ENCODE measurements at regions not wholly inside any gene's neighbourhood (a gene's known extent, or its start where the extent isn't known, plus 50 kb on each side); places are given as distances from the start of the nearest gene placed in this dataset.
"Not testable (repeated sequence)": the region's sequence is repeated elsewhere in the genome, so short reads cannot be mapped to it uniquely, and the experiment has no call there.

GRCh38 chr2:128514555-128514955 lies 195.9 kb upstream of the HS6ST1 start:
- no peak overlapping the region for H3K4me3 ChIP-seq
- no peaks in the 10 kb centered on the region for H3K36me3 ChIP-seq
- TF ChIP-seq POLR2A (IDR thresholded peaks at IDR 0.05) (no peak), CTCF (IDR thresholded peaks at IDR 0.05) (no peak), EP300 (IDR thresholded peaks at IDR 0.05) (no peak)
- no peak for DNase-seq (ENCODE audit: low spot score in 2 of 2)
- no peak overlapping the region for H3K27ac ChIP-seq
- WGBS, 2 donors = 92% methylated on average over 13 of the region's 13 CpGs
- no peaks in the 10 kb centered on the region for H3K27me3 ChIP-seq
- H3K9me3 ChIP-seq = no peaks in the 10 kb centered on the region
- H3K4me1 ChIP-seq = no peaks in the 10 kb centered on the region

- DNase-seq (ENCODE audit: low spot score in 2 of 2) = no peak
- Histone ChIP-seq H3K27ac (no peak overlapping the region), H3K36me3 (no peaks in the 10 kb centered on the region), H3K27me3 (no peaks in the 10 kb centered on the region), H3K9me3 (no peaks in the 10 kb centered on the region), H3K4me1 (no peaks in the 10 kb centered on the region), H3K4me3 (no peak overlapping the region)
- TF ChIP-seq POLR2A (IDR thresholded peaks at IDR 0.05) (no peak), CTCF (IDR thresholded peaks at IDR 0.05) (no peak), EP300 (IDR thresholded peaks at IDR 0.05) (no peak)
- WGBS, 2 donors = 73 to 80% methylated on average over 7 of the region's 7 CpGs
Measured at GRCh38 chr2:128516938-128517337, 198.3 kb upstream of the HS6ST1 start.

GRCh38 chr2:128519028-128519427 lies 200.4 kb upstream of the HS6ST1 start:
- WGBS, 2 donors = 90 to 92% methylated on average over 16 of the region's 16 CpGs
- DNase-seq (ENCODE audit: low spot score in 2 of 2); H3K27me3 ChIP-seq; H3K27ac ChIP-seq; H3K36me3 ChIP-seq; H3K9me3 ChIP-seq; H3K4me1 ChIP-seq; H3K4me3 ChIP-seq: not testable (repeated sequence)

GRCh38 chr2:128519517-128520215 lies 201.0 kb upstream of the HS6ST1 start:
- no peak overlapping the region for H3K4me3 ChIP-seq

GRCh38 chr2:128520340-128520739 lies 201.7 kb upstream of the HS6ST1 start:
- no peak overlapping the region for H3K27ac ChIP-seq
- 75 to 93% methylated on average over 4 of the region's 4 CpGs for WGBS, 2 donors
- TF ChIP-seq POLR2A (IDR thresholded peaks at IDR 0.05) (no peak), EP300 (IDR thresholded peaks at IDR 0.05) (no peak)
- DNase-seq (ENCODE audit: low spot score in 2 of 2) = no peak
- H3K4me3 ChIP-seq = no peak overlapping the region
- peaks cover 0 to 9% (median 0%) of the 10 kb centered on the region in 4 donors for H3K9me3 ChIP-seq
- no peaks in the 10 kb centered on the region for H3K4me1 ChIP-seq
- H3K36me3 ChIP-seq = no peaks in the 10 kb centered on the region
- no peaks in the 10 kb centered on the region for H3K27me3 ChIP-seq

More at GRCh38 chr2:128519517-128520215, 201.0 kb upstream of the HS6ST1 start:
- Histone ChIP-seq H3K9me3 (peaks cover 0 to 9% (median 0%) of the 10 kb centered on the region in 4 donors), H3K4me1 (no peaks in the 10 kb centered on the region), H3K27ac (no peak overlapping the region), H3K27me3 (no peaks in the 10 kb centered on the region), H3K36me3 (no peaks in the 10 kb centered on the region)
- TF ChIP-seq CTCF (IDR thresholded peaks at IDR 0.05) (no peak), EP300 (IDR thresholded peaks at IDR 0.05) (no peak), POLR2A (IDR thresholded peaks at IDR 0.05) (no peak)
- WGBS, 2 donors = 74 to 88% methylated on average over 4 to 6 of the region's 6 CpGs
- no peak for DNase-seq (ENCODE audit: low spot score in 2 of 2)

GRCh38 chr2:128520791-128521190 lies 202.1 kb upstream of the HS6ST1 start:
- DNase-seq (ENCODE audit: low spot score in 2 of 2) = no peak
- H3K27ac ChIP-seq = no peak overlapping the region
- WGBS, 2 donors = 69 to 87% methylated on average over 7 to 9 of the region's 9 CpGs

More at GRCh38 chr2:128520791-128521190, 202.1 kb upstream of the HS6ST1 start:
- H3K9me3 ChIP-seq = peaks cover 0 to 9% (median 0%) of the 10 kb centered on the region in 4 donors
- TF ChIP-seq POLR2A (IDR thresholded peaks at IDR 0.05) (no peak), EP300 (IDR thresholded peaks at IDR 0.05) (no peak), CTCF (IDR thresholded peaks at IDR 0.05) (no peak)
- no peak overlapping the region for H3K4me3 ChIP-seq
- H3K27me3 ChIP-seq = no peaks in the 10 kb centered on the region
- H3K4me1 ChIP-seq = no peaks in the 10 kb centered on the region
- H3K36me3 ChIP-seq = no peaks in the 10 kb centered on the region
